ENCODE measurements at regions not wholly inside any gene's neighbourhood (a gene's known extent, or its start where the extent isn't known, plus 50 kb on each side); places are given as distances from the start of the nearest gene placed in this dataset.

DNA sequence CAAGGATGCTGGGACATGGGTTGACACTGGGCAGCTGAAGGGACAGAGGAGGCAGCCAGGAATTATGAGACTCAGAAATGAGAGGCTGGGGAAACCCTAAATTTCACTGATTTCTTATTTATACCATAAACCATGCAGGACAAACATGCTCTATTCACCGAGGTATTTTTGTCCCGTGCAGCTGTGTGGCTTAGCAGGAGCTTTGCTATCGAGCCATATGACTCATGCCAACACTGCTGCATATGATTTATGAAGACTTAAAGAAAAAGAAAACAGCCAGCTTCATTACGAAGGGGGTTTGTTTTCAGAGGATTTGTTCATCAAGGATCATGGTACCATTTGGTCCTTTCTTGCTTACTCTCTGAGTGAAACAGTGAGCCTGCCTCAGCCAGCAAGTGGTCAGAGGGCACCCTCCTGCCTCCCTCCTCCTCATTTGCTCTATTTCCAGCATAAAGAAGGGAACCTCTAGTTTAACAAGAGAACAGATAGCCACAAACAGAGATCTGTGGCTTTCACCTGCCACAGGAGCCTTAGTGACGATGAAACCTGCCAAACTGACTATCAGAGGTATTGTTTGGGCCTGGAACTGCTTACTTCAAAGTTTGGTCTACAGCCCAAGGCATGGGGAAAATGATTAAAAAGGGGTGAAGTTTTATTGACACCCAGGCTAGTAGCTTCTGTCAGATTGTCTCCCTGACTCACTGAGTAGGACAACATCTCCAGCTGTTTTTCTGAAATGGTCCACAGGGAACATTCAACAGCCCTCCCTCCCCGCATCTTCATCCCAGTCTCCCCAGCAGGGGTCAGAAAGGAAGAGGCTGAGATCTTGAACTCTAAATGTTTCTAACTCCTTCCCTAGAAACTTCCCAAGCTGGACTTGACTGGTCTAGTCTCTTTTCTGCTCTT is 80.1 kb upstream of the MAML3 start:
- TF ChIP-seq, protein P1, sequence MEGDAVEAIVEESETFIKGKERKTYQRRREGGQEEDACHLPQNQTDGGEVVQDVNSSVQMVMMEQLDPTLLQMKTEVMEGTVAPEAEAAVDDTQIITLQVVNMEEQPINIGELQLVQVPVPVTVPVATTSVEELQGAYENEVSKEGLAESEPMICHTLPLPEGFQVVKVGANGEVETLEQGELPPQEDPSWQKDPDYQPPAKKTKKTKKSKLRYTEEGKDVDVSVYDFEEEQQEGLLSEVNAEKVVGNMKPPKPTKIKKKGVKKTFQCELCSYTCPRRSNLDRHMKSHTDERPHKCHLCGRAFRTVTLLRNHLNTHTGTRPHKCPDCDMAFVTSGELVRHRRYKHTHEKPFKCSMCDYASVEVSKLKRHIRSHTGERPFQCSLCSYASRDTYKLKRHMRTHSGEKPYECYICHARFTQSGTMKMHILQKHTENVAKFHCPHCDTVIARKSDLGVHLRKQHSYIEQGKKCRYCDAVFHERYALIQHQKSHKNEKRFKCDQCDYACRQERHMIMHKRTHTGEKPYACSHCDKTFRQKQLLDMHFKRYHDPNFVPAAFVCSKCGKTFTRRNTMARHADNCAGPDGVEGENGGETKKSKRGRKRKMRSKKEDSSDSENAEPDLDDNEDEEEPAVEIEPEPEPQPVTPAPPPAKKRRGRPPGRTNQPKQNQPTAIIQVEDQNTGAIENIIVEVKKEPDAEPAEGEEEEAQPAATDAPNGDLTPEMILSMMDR (IDR thresholded peaks at IDR 0.05) = no peak
- TF ChIP-seq POLR2A (IDR thresholded peaks at IDR 0.05) = no peak

All from lower leg skin (tissue), 3 donors.